PC-9 (cell line): ENCODE measurements at regions not wholly inside any gene's neighbourhood (a gene's known extent, or its start where the extent isn't known, plus 50 kb on each side); places are given as distances from the start of the nearest gene placed in this dataset.

ENCODE experiments used
- BruUV-seq: library from RNA; stranded (reverse); fragments of 400-500 nt; replicated peaks from 2 replicates; lab custom pipeline; 2021; lab: Mats Ljungman, UMichigan
- CTCF ChIA-PET: fragments of 300-600 bp; sonication (Branson Sonifier 250); formaldehyde crosslinking; loops from one replicate; lab custom pipeline; 2022; ENCODE audit warnings: antibody characterized with exemption; lab: Charles Lee
- POLR2A ChIA-PET: fragments of 300-600 bp; sonication (Branson Sonifier 250); formaldehyde crosslinking; loops from one replicate; lab custom pipeline; 2022; ENCODE audit warnings: antibody characterized with exemption; ENCODE audit not compliant: unreplicated experiment; lab: Charles Lee
- DNase-seq, 2 experiments: peaks; one replicate each; pipeline versions ENCODE4 v3.0.0 to v3.0.0-alpha.2; 2015 to 2022; ENCODE audit warnings: mixed read lengths in 1 of 2
- H2AFZ ChIP-seq: fragments of 200-600 bp; sonication (generic); 2 replicates; pipeline ENCODE4 v1.8.1; 2017; ENCODE audit warnings: antibody characterized with exemption
- H3F3A ChIP-seq: fragments of 200-600 bp; sonication (generic); 2 replicates; pipeline ENCODE4 v1.8.1; 2017; ENCODE audit warnings: antibody characterized with exemption, mild to moderate bottlenecking, low read depth; ENCODE audit not compliant: insufficient read depth
- H3K27ac ChIP-seq: fragments of 200-600 bp; sonication (generic); 2 replicates; pipeline ENCODE4 v1.6.1; 2016; ENCODE audit warnings: mixed run types
- H3K27me3 ChIP-seq: fragments of 200-600 bp; sonication (generic); 2 replicates; pipeline ENCODE4 v1.6.1; 2016; ENCODE audit warnings: low read depth, mixed run types; ENCODE audit not compliant: insufficient read depth
- H3K36me3 ChIP-seq: fragments of 200-600 bp; sonication (generic); 2 replicates; pipeline ENCODE4 v1.6.1; 2016; ENCODE audit warnings: low read depth, mixed run types
- H3K4me1 ChIP-seq: fragments of 200-600 bp; sonication (generic); replicated peaks from 2 replicates; pipeline ENCODE4 v1.6.1; 2016; ENCODE audit warnings: mixed run types; ENCODE audit not compliant: insufficient read depth
- H3K4me2 ChIP-seq: fragments of 200-600 bp; sonication (generic); 2 replicates; pipeline ENCODE4 v1.6.1; 2017; ENCODE audit warnings: mixed run types
- H3K4me3 ChIP-seq: fragments of 200-600 bp; sonication (generic); 2 replicates; pipeline ENCODE4 v1.6.1; 2016; ENCODE audit warnings: mixed run types
- H3K79me2 ChIP-seq: fragments of 200-600 bp; sonication (generic); 2 replicates; pipeline ENCODE4 v1.6.1; 2017; ENCODE audit warnings: low read depth, mixed run types
- H3K9me2 ChIP-seq: fragments of 200-600 bp; sonication (generic); 2 replicates; pipeline ENCODE4 v1.8.1; 2017; ENCODE audit warnings: mild to moderate bottlenecking; ENCODE audit not compliant: insufficient read depth
- H3K9me3 ChIP-seq: fragments of 200-600 bp; sonication (generic); 2 replicates; pipeline ENCODE4 v1.8.1; 2016; ENCODE audit warnings: low read depth; ENCODE audit not compliant: insufficient read depth
- H4K20me1 ChIP-seq: fragments of 200-600 bp; sonication (generic); 2 replicates; pipeline ENCODE4 v1.8.1; 2017; ENCODE audit not compliant: insufficient read depth
- EZH2 ChIP-seq: fragments of 200-600 bp; sonication (generic); IDR thresholded peaks from 2 replicates; pipeline ENCODE4 v1.8.0; 2017; ENCODE audit warnings: antibody characterized with exemption, low read depth
- intact Hi-C: fragments of 100-400 bp; cut with micrococcal nuclease; formaldehyde crosslinking; loops from one replicate; pipeline ENCODE4 v1.10.0; 2022; ENCODE audit not compliant: unreplicated experiment
- TF ChIP-seq, protein P1 (sequence below): fragments of 200-600 bp; sonication (generic); conservative IDR thresholded peaks from 2 replicates; pipeline ENCODE4 v1.6.1; 2017; ENCODE audit warnings: mixed run types, antibody characterized with exemption, mild to moderate bottlenecking, moderate library complexity

DNA sequence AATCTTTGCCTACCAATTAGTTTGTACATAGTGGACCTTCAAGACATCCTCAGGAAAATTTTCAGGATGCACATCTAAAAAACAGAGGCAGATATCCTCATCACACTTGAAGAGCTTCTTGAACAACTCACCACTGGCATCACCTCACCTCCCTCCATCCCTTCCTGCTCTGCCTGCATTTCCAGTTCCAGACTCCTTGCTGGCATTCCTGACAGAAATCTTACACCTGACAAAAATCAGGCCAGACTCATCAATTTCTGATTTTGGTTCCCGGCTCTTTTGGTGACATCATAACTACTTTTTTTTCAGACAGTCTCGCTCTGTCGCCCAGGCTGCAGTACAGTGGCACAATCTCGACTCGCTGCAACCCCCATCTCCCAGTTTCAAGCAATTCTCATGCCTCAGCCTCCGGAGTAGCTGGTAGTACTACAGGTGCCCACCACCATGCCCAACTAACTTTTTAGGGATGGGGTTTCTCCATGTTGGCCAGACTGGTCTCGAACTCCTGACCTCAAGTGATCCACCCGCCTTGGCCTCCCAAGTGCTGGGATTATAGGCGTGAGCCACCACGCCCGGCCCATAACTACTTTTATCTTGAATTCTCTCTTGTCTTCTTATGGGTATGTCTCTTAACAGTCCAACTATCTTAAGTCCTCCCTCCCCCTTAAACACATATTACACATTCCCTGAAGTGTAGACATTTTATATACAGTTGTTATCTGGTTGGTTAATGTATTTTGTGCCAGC lies 216.6 kb upstream of the IL12A start:
- H3K4me3 ChIP-seq = no peak overlapping the region
- intact Hi-C loops = loop anchor here (2.0 kb wide), 1 partner anchor 77 kb away; no protein-coding TSS in a partner anchor
- H3K4me2 ChIP-seq = no peak overlapping the region
- CTCF ChIA-PET = interaction anchor here (0.5 to 0.6 kb wide), 2 partner anchors 29 to 654 kb away, joined by 3 read pairs; no protein-coding TSS in a partner anchor
- no peak for TF ChIP-seq EZH2
- TF ChIP-seq, protein P1, sequence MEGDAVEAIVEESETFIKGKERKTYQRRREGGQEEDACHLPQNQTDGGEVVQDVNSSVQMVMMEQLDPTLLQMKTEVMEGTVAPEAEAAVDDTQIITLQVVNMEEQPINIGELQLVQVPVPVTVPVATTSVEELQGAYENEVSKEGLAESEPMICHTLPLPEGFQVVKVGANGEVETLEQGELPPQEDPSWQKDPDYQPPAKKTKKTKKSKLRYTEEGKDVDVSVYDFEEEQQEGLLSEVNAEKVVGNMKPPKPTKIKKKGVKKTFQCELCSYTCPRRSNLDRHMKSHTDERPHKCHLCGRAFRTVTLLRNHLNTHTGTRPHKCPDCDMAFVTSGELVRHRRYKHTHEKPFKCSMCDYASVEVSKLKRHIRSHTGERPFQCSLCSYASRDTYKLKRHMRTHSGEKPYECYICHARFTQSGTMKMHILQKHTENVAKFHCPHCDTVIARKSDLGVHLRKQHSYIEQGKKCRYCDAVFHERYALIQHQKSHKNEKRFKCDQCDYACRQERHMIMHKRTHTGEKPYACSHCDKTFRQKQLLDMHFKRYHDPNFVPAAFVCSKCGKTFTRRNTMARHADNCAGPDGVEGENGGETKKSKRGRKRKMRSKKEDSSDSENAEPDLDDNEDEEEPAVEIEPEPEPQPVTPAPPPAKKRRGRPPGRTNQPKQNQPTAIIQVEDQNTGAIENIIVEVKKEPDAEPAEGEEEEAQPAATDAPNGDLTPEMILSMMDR = no peak
- peaks cover 28% of the 10 kb centered on the region for H3K4me1 ChIP-seq
- BruUV-seq = no TSS peak
- H2AFZ ChIP-seq = no peak overlapping the region
- H3K36me3 ChIP-seq = peaks cover 3% of the 10 kb centered on the region; the same call in 1 of the 2 replicates
- H3F3A ChIP-seq = peaks cover 5% of the 10 kb centered on the region; the same call in 1 of the 2 replicates
- H3K27ac ChIP-seq = no peak overlapping the region
- no peaks in the 10 kb centered on the region for H3K9me3 ChIP-seq
- H3K79me2 ChIP-seq = peaks cover 67% of the 10 kb centered on the region
- DNase-seq = peak in 1 of 2 experiments; percentile 57
- POLR2A ChIA-PET = interaction anchor here (0.5 to 0.6 kb wide), 3 partner anchors 44 to 1393 kb away, joined by 3 to 6 read pairs (median 3); no protein-coding TSS in a partner anchor
- 0 out of 2 replicates have a peak, but pooled peaks cover 8% of the 10 kb centered on the region for H4K20me1 ChIP-seq
- no peaks in the 10 kb centered on the region for H3K9me2 ChIP-seq
- H3K27me3 ChIP-seq = no peaks in the 10 kb centered on the region

DNA sequence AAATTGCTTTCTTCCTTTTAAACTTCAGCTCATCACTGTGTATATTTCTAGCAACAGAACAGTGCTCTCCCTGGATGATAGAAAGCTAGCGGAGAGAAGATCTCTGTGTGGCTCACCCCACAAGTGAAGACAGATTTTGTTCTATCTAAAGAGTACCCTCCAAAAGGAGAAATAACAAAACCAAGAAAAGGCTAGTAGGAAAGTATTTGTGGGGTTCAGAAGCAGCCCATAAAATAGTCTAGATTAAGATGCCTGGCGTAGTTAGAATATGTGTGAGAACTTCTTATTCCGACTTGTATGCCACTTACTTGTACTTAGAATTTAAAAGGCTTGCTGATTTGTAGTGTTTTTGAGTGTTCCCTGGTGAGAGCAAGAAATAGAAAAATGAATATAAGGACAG lies 214.9 kb upstream of the IL12A start:
- Histone ChIP-seq H3K36me3 (peaks cover 3% of the 10 kb centered on the region; the same call in 1 of the 2 replicates), H3K4me3 (no peak overlapping the region), H3K4me1 (peaks cover 23% of the 10 kb centered on the region), H3K27me3 (no peaks in the 10 kb centered on the region), H3K27ac (no peak overlapping the region), H3K4me2 (no peak overlapping the region), H3F3A (peaks cover 5% of the 10 kb centered on the region; the same call in 1 of the 2 replicates), H2AFZ (no peak overlapping the region), H3K9me3 (no peaks in the 10 kb centered on the region), H3K79me2 (peaks cover 55% of the 10 kb centered on the region), H3K9me2 (no peaks in the 10 kb centered on the region), H4K20me1 (0 out of 2 replicates have a peak, but pooled peaks cover 8% of the 10 kb centered on the region)
- no peak for TF ChIP-seq EZH2
- TF ChIP-seq, protein P1 = no peak
- intact Hi-C loops = no loop called here
- no peak for DNase-seq
- ChIA-PET CTCF (no interaction called here), POLR2A (no interaction called here)
- no TSS peak for BruUV-seq

DNA sequence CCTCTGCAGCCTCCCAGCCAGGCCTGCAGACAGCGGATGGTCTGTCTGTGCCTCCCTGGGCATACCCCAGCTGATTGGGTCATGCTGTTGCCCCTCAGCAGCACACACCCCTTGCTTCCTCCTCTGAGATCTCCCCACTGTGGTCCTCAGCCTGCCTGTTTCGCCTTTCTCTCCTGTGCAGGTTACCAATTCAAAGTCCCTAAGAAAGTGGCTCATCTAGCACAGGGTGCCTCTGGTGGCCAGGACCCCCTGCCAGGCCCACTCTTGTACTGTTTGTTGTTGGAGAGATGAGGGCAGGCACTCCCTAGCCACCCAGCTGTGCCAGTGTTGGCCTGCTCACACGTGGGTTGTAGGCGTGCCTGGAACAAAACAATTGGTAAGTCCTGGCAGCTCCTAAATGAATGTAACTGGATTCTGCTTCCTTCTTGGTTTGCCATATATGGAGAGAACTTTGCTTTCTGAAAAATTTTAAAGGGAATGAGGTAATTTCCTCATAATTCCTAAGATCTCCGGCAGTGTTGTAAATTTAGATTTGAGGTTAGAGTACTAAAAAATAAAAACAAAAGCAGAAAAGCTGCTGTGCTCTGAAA lies 213.2 kb upstream of the IL12A start:
- Histone ChIP-seq H3K27me3 (no peaks in the 10 kb centered on the region), H3F3A (peaks cover 5% of the 10 kb centered on the region; the same call in 1 of the 2 replicates), H3K4me1 (peaks cover 23% of the 10 kb centered on the region), H2AFZ (no peak overlapping the region), H3K79me2 (peaks cover 52% of the 10 kb centered on the region), H3K36me3 (peaks cover 3% of the 10 kb centered on the region; the same call in 1 of the 2 replicates), H3K4me2 (0 out of 2 replicates have a peak overlapping the region, but pooled peaks have one; percentile 14), H4K20me1 (0 out of 2 replicates have a peak, but pooled peaks cover 8% of the 10 kb centered on the region), H3K9me3 (no peaks in the 10 kb centered on the region), H3K27ac (no peak overlapping the region), H3K9me2 (no peaks in the 10 kb centered on the region), H3K4me3 (no peak overlapping the region)
- no TSS peak for BruUV-seq
- peak; percentile 56 to 61 for DNase-seq
- ChIA-PET POLR2A (interaction anchor here (0.5 to 0.6 kb wide), 4 partner anchors 9 to 1204 kb away, joined by 4 to 7 read pairs (median 4); partner anchors contain the start of gene MLF1), CTCF (no interaction called here)
- TF ChIP-seq EZH2 = no peak
- TF ChIP-seq, protein P1 = no peak
- intact Hi-C loops = loop anchor here (1.0 kb wide), 1 partner anchor 10 kb away; no protein-coding TSS in a partner anchor
